Fibroblast of skin of abdomen (primary cell): ENCODE measurements at regions not wholly inside any gene's neighbourhood (a gene's known extent, or its start where the extent isn't known, plus 50 kb on each side); places are given as distances from the start of the nearest gene placed in this dataset.

Source experiments
- DNase-seq: peaks from one replicate; pipeline ENCODE4 v3.0.0-alpha.2; 2013

DNA sequence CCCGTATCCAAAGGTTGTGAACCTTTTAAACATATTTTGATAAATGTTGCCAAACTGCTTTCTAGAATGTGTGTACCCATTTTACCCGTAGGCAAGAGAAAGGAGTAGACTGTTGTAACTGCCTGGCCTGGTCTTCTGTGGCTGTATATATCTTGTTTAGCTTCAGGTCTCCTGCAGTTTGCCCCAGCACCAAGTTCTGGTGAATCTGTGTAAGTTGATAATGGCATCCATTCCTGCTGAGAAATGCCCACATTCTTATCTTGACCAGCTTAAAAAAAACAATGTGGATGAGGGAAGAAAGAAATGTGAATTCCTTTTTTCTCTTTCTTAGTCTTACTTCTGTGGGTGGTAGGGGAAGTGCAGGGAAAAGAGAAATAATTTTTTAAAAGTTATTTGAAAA lies 53.3 kb upstream of the TLE3 start:
- no peak for DNase-seq

DNA sequence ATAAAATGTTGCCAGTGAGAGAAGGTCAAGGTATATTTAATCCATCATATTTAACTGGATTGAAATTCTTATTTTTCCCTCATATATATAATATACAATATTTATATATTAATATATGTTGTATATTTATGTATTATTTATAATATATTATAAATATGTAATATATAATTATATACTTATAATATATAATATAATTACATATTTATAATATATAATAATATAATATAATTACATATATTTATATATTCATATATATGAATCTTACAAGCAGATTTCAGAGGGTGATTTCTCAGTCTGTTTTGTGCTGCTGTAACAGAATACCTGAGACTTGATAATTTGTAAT lies 52.7 kb upstream of the TLE3 start:
- no peak for DNase-seq

DNA sequence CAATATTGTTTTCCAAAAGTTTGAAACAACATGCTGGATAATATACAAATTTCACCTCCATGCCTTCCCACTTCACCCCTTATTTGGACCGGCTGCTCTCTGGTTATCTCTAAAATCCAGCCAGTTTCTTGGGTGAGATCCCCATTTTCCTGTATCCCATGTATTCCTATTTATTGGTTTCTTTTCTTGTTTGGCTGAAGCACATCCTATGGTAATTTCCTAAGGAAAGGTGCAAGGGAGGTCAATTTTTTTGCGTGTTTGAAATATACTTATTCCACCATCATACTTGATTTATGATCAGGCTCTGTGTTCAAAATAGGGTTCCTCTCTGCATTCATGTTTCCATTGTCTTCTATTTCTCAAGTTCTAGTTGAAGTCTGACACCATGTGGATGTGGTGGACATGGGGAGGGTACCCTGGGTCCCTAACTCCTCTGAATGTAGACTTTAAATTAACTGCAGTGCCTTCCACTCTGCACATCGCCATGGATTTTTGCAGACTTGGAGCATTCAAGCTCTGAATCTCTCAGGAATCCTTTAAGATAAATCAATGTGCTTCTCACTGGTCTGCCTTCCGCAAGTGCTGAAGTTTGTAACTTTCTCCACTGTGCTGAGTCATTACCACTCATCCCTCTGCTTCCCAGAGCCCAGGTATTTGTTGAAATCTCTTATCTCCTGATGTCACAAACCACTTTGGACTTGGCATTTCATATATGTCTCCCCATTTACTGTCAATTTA lies 52.1 kb upstream of the TLE3 start:
- peak; percentile 61 for DNase-seq

DNA sequence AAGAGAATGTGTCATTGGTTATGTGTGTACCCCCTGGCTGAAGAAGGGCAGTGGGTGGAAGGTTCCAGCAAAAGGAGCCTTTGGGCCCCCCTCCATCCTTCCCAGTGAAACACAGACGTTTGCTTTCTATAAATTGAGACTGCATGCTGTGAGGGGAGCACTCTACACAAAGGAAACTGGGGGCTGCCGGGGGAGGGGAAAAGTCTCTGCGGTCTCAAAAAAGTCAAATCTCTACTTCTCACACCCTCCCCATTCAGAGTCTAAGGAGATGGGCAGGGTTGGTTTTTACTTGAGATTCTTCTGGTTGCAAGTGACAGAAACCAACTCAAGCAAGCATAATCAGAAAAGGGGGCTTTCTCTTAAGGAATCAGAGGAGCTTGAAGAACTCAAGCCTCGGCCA lies 50.1 kb upstream of the TLE3 start:
- no peak for DNase-seq
